ENCODE measurements at regions not wholly inside any gene's neighbourhood (a gene's known extent, or its start where the extent isn't known, plus 50 kb on each side); places are given as distances from the start of the nearest gene placed in this dataset.

GRCh38 chr15:87604857-87605446 lies 651.6 kb downstream of the NTRK3 start:
- TF ChIP-seq CTCF (IDR thresholded peaks at IDR 0.05) (peak in 1 of 3 experiments; percentile 37), POLR2AphosphoS5 (IDR thresholded peaks at IDR 0.05) (no peak), POLR2A (IDR thresholded peaks at IDR 0.05; ENCODE audit: low read depth) (no peak)
